DOHH2 (cell line): ENCODE measurements at regions not wholly inside any gene's neighbourhood (a gene's known extent, or its start where the extent isn't known, plus 50 kb on each side); places are given as distances from the start of the nearest gene placed in this dataset.
"Not testable (repeated sequence)": the region's sequence is repeated elsewhere in the genome, so short reads cannot be mapped to it uniquely, and the experiment has no call there.

Source experiments
- EZH2phosphoT487 ChIP-seq: fragments of 200-600 bp; sonication (generic); IDR thresholded peaks from 2 replicates; pipeline ENCODE4 v1.6.1; 2017; ENCODE audit warnings: borderline replicate concordance, mild to moderate bottlenecking, antibody characterized with exemption, low read length, moderate library complexity, mixed read lengths
- TF ChIP-seq, protein P1 (sequence below): fragments of 200-600 bp; sonication (generic); IDR thresholded peaks from one replicate; pipeline ENCODE4 v1.5.1; 2014; ENCODE audit warnings: antibody characterized with exemption, mild to moderate bottlenecking, low read depth, low read length; ENCODE audit not compliant: poor library complexity, severe bottlenecking

GRCh38 chr2:87416266-87416592 is 331.7 kb upstream of the PLGLB2 start:
- TF ChIP-seq, protein P1, sequence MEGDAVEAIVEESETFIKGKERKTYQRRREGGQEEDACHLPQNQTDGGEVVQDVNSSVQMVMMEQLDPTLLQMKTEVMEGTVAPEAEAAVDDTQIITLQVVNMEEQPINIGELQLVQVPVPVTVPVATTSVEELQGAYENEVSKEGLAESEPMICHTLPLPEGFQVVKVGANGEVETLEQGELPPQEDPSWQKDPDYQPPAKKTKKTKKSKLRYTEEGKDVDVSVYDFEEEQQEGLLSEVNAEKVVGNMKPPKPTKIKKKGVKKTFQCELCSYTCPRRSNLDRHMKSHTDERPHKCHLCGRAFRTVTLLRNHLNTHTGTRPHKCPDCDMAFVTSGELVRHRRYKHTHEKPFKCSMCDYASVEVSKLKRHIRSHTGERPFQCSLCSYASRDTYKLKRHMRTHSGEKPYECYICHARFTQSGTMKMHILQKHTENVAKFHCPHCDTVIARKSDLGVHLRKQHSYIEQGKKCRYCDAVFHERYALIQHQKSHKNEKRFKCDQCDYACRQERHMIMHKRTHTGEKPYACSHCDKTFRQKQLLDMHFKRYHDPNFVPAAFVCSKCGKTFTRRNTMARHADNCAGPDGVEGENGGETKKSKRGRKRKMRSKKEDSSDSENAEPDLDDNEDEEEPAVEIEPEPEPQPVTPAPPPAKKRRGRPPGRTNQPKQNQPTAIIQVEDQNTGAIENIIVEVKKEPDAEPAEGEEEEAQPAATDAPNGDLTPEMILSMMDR = not testable (repeated sequence)
- TF ChIP-seq EZH2phosphoT487 = not testable (repeated sequence)
